ENCODE measurements at regions not wholly inside any gene's neighbourhood (a gene's known extent, or its start where the extent isn't known, plus 50 kb on each side); places are given as distances from the start of the nearest gene placed in this dataset.

DNA sequence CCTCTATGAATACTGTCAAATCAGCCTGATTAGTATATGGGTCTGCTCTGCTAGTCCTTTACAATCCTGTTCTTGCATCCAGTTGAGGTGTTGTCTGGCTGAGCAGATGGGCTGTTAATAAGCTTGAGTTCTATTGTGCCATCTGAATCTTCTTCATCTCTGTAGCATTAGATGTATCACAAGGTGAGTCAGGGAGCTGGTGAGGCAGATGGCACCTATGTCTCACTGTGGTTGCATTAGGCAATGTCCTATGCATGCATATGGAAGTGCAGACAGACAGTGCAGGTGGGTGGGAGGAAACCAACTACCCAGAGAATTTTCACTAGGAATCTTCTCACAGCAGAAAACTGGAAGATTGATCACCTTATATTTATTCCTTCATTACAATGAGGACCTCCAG is 165.7 kb upstream of the STXBP6 start:
- DNase-seq (ENCODE audit: low spot score) (no peak), ATAC-seq (no peak)

DNA sequence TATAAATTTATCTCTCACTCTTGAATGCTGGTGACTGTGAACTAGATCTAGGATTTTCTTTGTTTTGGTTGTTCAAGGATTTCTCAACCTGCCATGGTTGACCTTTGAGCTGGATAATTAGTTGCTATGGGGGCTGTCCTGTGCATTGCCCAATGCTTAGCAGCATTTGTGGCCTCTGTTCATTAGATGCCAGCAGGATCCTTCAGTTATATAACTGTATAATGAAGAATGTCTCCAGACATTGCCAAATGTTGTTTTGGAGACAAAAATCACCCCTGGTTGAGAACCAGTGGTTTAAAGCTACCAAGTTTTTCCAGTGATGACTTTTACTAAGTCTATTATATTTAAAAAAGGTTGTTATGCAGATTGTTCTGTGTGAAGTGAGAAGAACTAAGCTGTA is 147.9 kb upstream of the STXBP6 start:
- peak; percentile 61 for DNase-seq (ENCODE audit: low spot score)
- ATAC-seq: peak; percentile 98

DNA sequence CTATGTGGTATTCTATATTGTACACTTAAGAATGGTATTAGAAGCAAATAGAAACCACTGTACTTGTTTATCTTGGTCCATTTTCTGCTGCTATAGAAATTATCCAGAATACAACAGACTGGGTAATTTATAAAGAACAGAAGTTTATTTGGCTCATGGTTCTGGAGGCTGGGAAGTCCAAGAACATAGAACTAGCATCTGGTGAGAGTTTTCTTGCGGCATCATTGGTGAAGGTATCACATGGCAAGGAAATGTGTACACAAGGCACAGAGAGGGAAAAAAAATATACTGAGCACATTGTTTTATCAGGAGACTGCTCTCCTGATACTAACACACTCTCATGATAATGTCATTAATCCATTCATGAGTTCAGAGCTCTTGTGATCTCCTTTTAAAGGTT is 130.3 kb upstream of the STXBP6 start:
- DNase-seq (ENCODE audit: low spot score): no peak
- no peak for ATAC-seq

DNA sequence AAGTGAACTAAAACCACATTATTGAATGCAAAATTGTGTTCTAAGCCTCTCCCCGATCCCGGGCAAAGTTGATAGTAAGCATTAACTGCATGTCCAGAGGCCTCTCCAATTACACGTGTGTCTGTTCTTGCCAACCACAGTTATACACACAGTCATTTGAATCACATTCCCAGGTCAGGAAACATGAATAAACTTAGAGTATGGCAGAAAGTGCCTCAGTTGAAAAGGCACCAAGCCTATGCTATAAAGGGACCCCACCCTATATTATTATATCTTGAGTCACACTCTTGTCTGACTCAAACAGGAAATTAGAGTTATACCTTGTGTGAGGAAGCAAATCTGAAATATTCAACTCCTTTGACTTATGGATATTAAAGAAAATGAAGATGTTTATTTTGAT is 128.3 kb upstream of the STXBP6 start:
- no peak for ATAC-seq
- DNase-seq (ENCODE audit: low spot score): no peak

DNA sequence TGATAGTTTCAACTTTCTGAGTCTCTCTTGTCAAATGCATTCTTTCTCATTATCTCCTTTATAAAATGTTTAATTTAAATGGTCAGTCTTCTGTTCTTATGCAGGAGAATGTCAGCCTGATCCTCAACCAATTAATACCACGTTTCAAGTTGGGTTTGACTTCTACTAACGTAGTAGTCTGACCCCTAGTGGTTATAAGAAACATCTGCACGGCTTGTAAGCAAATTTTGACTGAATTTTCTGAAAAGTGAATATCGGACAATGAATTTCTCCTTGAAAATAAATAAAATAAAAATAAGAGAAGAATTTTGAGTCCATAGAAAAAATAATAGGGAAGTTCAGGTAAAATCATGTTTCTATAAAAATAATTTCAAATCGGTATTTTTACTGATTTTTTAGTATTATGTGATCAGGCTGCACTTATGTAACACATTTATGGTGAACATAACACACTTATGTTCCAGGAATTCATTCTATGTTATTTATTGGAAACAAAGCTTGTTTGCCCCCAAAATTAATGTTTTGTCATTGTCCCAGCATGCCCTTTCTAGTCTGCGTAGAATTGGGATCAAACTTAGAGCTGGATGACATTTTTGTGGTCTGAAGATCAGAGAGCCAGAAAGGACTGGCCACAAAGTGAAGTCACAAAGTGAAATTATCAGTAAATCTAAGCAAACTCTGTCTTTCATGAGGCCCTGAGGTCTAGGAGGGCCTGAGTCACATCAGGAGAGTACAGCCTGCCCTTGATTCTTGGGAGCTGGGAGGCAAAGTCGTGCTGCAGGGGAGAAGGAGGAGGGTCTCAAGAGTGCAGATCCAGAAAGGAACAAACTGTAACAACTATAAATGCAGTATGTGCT is 101.2 kb upstream of the STXBP6 start:
- DNase-seq (ENCODE audit: low spot score) (no peak), ATAC-seq (peak; percentile 85)

DNA sequence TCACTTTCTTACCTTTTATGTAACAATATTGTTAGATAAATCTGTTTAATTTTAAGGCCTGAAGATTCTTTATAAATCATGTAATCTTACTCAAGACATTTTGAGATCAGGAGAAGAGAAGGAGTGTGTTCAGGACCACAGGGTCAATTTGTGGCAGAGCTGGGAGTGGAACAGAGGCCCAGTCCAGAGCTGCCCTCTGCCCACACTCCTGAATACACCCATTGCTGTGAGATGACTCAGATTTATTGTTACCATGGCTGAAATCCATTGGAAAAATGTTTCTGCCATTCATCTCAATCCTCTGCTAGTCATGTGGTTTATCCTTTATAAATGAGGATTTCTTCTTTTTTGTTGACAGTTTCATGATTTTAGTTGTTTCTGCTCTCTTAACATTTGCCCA is 100.5 kb upstream of the STXBP6 start:
- DNase-seq (ENCODE audit: low spot score): no peak
- no peak for ATAC-seq

DNA sequence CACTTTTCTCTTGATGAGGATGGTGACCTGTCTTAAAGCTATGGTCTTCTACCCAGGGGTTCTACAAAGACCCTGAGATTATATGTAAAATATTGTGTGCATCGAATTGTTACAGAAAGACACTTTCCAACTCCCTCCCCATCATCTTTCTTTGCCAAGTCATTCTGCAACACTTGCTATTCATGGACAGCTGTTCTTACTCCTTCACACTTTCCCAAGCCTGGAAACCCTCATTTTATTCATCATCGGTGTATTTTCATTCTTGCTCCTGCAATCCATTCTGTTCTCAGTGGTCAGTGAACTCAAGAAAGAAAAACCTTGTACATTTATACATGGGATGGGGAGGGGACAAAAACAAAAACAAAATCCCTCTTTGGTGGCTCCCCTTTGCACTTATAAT is 90.5 kb upstream of the STXBP6 start:
- ATAC-seq: no peak
- DNase-seq (ENCODE audit: low spot score): no peak

DNA sequence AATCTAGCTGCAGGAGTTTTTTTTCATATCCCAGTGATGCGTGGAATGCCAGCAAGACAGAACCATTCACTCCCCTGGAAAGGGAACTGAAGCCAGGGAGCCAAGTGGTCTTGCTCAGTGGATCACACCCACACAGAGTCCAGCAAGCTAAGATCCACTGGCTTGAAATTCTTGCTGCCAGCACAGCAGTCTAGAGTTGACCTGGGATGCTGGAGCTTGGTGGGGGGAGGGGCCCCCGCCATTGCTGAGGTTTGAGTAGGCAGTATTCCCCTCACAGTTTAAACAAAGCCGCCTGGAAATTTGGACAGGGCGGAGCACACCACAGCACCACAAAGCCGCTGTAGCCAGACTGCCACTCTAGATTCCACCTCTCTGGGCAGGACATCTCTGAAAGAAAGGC is 86.9 kb upstream of the STXBP6 start:
- DNase-seq (ENCODE audit: low spot score) (no peak), ATAC-seq (no peak)

DNA sequence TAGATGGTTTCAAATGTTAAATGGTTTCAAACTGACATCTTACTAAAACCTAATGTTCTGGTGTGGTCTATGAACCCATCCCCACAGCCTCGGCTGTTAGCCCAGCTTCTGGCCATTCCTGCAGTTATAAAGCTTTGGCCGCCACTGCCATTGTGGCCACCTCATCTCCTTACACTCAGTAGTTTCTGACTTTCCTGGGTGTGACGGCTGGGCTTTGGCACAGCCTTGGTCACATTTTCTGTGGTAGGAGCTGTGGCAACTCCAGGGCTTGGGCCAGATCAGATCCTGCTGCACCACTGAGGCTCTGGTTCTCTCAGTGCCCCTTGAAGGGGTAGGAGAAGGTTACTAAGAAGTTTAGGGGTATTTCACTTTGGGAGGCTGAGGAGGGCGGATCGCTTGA is 84.2 kb upstream of the STXBP6 start:
- ATAC-seq (no peak), DNase-seq (ENCODE audit: low spot score) (no peak)

DNA sequence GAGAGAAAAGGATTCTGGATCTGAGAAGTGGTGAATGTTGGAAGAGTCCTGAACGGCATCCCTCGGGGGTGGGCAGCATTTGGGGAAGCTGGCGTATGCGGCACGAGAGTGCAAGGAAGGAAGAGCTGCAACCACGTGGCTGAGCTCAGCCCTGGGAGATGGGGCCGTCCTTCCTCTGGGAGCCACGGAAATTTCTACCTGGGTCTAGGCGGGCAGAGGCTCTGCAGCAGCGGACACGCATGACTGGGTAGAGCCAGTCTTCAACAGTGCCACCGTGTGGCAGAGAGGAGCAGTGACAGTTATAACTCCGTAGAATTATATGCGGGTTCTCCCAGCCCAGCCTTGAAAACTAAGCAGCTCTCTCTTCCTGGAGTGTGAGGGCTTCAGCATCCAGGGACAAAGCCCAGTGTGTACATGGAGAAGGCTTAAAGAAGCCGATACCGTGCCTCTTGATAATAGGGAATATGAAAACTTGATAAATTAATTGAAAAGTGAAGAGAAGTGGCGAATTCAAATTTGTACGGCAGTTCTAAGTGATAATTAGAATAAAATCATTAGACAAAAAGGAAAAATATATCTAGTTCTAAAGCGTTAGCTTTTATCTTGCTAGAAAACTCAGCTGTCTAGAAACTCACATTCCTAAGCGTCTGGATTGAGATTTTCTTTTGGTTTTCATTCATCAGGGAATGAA is 82.9 kb upstream of the STXBP6 start:
- peak; percentile 100 for ATAC-seq
- DNase-seq (ENCODE audit: low spot score): peak; percentile 66

DNA sequence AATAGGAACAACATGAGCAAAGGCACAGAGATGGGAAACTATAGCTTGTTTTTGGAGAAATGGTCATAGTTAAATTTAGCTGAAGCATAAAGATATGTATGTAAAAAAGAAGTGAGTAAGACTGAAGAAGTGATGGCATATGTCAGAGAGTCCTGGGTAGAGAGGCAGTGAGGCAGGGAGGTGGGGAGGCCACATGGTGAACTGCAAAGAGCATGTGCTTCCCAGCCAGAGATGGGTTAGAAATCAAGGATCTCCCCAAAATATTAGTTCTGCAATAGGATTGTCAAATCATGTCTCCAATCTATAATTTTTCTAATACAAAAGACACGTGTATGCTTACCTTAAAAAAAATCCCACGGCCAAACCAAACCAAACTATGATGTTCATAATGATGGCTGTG is 82.1 kb upstream of the STXBP6 start:
- DNase-seq (ENCODE audit: low spot score) (no peak), ATAC-seq (no peak)

DNA sequence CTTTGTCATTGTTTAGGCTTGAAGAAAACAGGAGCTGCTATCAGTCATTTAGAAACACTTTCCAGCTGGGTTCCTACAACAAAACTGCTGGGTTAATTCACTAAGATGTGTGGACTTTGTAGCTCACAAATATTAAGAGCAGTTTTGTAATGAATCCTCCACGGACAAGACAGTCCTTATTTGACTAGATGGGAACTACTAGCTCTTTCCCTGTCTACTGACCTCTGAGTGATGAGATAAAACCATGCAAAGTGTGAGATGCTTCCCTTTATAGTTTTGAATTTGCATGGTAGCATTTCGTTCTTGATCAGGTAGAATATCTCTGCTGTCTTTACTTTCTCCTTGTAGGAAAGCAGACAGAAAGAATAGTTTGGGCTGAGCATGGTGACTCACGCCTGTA is 72.9 kb upstream of the STXBP6 start:
- ATAC-seq: no peak
- DNase-seq (ENCODE audit: low spot score): no peak

DNA sequence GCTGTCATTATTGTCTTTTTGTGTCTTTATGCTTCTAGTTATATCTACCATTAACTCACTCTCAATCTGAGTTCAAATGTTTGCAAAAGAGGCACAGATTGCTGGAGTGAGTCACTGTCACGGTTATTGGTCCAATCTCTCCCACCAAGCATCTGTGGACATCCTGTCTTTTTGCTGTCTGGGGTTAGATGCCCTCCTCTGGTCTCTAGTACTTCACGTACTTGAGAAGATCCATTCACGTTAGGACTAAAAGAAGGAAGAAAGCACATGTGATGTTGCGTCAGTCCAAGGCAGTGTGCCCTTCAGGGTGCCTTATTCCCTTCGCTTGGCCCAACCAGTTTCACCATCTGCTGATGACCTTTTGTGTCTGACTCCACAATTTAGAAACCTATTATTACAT is 72.3 kb upstream of the STXBP6 start:
- no peak for DNase-seq (ENCODE audit: low spot score)
- no peak for ATAC-seq

DNA sequence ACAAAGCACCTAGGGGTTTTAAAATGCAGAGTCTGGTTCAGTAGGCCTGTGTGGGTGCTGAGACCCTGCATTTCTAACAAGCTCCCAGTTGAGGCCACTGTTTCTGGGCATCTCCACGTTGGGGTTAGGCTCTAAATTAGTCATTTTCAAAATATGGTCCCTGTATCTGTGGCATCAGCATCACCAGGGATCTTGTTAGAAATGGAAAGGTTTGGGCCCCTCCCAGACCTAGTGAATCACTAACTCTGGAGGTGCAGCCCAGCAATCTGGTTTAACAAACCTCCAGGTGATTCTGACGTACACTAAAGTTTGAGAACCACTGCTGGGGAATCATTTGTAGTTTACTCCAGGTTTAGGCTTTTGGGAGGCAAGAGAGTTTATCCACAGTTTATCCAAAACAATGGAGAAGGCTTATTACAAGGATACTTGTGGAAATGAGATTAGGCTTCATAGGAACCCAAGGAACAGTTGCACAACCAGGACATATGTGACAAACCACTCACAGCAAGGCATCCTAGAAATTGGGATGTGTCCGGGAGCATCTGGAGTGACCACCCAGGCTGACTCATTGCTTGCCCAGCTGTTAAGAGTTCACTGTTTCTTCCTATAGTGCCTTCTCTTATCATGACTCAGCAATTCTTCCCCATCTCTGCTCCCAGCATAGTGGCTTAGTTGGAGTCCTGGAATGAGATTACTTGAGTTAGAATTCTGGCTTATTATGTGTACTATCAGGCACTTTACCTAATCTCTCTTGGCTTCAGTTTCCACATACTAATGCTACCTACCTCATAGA is 71.6 kb upstream of the STXBP6 start:
- ATAC-seq: no peak
- no peak for DNase-seq (ENCODE audit: low spot score)

DNA sequence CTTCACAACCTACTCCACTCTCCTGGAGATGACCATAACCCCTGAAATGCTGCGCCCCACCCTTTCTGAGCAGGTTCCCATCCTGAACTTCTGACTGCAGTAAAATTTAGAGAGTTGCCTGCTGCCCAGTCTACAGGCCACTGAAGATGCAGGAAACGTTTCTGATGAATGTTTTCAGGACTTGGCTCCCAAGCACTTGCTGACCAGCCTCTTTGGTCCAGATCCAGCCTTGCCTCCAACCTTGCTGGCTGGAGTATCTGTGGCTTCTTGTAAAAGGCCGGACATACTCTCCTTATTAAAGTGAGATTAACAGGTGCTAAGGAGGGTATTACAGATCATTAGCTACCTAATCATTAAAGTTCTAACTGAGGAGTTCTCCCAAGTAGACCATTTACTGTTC is 70.3 kb upstream of the STXBP6 start:
- ATAC-seq: no peak
- no peak for DNase-seq (ENCODE audit: low spot score)

DNA sequence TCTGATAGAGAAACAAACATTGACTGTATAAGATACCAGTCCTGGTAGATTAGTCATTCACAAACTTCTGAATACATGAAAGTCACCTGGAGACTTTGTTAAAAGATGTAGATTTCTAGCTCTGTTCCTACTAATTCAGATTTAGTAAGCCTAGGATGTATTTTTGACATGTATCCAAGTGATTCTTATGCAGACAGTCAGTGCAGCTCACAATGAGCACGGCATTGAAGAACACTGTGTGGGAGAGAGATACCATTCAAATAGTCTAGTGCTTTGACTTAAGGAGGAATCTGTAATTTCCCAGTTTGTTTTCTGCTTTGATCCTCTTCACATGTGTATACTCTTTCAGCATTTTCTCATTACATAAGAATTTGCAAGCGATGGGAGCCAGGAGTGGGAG is 68.7 kb upstream of the STXBP6 start:
- DNase-seq (ENCODE audit: low spot score) (no peak), ATAC-seq (no peak)

DNA sequence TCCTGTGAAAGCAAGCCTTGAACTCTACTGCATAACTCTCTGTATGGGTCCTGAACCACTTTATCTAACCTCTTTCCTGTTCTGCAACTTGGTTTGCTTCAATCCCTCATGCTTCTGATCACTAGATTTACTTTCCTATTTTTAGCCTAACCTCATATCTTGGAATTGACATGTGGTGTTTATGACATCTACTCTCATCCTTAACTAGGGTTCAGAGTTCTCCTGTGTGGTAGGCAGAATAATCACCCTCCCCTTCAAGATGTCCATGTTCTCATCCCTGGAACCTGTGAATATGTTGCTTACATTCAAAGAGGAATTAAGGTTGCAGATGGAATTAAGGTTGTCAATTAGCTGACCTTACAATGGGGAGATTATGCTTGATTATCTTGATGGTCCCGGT is 67.4 kb upstream of the STXBP6 start:
- ATAC-seq (no peak), DNase-seq (ENCODE audit: low spot score) (no peak)

DNA sequence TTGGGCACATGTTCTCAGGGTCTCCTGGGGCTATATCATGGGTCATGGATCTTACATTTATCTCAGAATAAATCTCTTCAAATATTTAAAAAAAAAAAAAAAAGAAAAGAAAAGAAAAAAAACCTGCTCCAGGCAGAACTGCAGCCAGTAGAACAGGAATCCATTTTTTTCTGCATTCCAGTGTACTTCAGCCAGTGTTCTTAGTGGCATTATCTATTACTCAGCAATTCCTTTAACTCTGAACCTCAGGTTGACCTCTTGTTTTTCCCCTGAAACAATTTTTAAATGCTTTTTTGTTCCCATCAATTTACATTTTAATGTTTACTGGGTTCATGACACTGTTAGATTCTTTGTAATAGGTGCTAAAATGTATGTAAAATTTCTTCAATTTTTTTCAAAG is 66.7 kb upstream of the STXBP6 start:
- DNase-seq (ENCODE audit: low spot score): no peak
- no peak for ATAC-seq

DNA sequence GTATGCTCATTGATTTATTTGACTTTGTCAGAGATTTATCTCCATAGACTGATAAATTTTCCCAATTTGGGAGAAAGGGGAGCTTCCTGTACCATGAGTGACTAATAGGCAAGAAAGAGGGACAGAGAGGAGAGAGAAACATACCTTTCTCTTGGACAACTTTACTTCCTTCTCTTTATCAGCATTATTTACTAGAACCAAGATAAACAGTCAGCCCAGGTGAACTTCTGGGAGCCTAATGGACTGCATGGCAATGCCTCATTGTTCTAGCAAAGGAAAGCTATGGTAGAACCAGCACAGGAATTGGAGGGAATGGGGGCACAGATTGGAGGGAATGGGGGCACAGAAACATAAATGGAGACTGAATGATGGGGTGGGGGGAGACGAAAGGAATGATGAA is 63.4 kb upstream of the STXBP6 start:
- no peak for ATAC-seq

DNA sequence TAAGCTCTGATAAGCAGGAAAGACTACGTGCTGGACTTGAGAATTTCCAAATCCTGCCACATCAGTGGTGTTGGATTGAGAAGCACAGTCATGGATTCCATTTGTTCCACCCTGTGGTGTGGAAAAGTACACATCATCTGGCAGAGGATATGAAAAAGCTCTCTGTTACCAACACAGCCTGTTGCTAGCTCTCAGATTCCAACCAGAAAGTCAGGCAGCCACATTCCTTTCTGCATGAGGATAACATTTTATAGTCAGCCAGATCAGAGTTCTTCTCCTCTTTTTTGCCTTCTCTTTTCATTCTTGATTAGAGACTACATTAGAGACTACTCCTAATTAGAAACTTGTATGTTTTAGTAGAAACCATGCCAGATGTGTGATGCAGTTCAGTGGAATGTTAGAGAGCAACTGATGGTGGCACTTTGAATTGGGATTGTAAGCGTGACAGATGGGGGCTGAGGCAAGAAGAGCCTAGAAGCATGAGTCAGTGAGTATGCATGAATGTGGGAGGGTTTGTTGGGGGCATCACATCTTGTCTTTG is 61.2 kb upstream of the STXBP6 start:
- ATAC-seq (no peak), DNase-seq (ENCODE audit: low spot score) (no peak)

More for the DNA sequence above, 63.4 kb upstream of the STXBP6 start:
- DNase-seq (ENCODE audit: low spot score): no peak

DNA sequence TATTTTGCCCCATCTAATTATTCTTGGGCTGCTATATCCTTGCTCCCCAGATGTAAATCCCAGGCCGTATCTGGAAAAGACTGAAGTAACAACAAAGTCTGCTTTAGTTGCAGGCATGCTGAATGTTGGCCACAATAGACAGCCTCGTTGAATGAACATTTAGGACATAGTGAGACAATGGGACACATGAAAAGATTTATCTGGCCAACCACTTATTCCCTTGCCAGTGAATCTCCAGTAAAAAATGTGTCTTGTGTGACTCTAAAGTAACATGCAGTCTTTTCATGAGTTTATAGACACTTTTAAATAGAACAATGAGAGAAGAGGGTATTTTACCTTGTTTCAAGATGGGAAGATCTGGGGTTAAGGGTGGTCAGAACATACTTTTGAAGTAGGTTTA is 60.2 kb upstream of the STXBP6 start:
- ATAC-seq (no peak), DNase-seq (ENCODE audit: low spot score) (no peak)

DNA sequence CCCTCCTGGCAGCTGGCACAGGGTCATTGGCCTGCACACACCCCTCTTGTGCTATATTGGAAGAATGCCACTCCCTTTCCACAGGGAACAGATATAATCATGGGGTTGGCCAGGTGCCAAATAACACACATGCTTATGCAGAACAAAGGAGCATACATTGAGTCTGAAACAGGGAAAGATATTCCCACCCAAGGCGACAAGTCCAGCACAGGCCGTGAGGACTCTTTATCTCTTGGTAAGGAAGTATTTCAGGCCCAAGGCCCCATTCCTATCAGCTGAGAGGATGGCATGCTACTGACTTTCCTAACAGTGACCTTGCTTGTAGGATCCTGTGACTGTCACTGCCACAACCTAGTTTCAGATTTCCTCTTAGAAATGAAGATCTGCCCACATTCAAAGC is 59.0 kb upstream of the STXBP6 start:
- no peak for DNase-seq (ENCODE audit: low spot score)

More for the DNA sequence above, 59.0 kb upstream of the STXBP6 start:
- ATAC-seq: no peak
